ENCODE measurements at regions not wholly inside any gene's neighbourhood (a gene's known extent, or its start where the extent isn't known, plus 50 kb on each side); places are given as distances from the start of the nearest gene placed in this dataset.
"Not testable (repeated sequence)": the region's sequence is repeated elsewhere in the genome, so short reads cannot be mapped to it uniquely, and the experiment has no call there.

- DNase-seq, result no peak
Observed at GRCh38 chr2:147603447-147603846, 241.4 kb upstream of the ACVR2A start.

DNA sequence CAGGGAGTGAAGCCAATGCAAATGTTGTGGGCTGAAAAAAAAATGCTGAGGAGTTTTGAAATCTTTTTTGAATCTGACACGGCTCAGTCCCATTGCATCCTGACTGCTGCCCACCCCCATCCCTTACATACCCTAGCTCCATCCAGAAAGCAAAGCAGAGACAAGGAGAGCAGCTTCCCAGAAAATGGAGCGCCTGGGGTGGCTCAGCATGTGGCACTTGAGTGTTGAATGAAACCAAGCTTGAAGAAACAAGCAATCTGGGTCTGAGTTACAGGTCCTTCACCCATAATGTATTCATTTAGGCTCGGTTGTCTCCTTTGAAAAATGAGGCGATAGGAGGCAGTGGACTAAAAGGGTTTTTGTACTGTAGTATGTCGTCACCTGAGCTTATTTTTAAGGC is 244.2 kb upstream of the ACVR2A start:
- DNase-seq, result no peak

- DNase-seq, result no peak
Observed at GRCh38 chr2:147600223-147600622, 244.6 kb upstream of the ACVR2A start.

DNA sequence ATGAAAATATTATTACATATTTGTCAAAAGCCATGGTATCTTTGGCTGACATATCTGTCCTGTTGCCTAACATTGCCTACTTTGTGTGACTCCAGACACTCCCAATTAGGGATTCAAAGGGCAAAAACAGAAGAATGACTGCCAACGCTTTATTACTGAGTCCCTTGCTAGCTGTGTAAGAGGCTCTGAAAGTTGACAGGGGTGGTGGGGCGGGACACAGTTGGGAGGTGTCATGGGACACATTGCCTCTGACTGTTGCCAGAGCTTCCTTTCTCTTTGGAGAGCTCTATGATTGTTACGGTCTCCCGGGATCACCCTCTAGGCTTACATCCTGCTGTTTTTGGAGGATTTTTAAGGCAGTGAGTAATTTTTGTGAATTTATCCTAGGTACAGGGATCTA is 249.6 kb upstream of the ACVR2A start:
- DNase-seq, result no peak

GRCh38 chr2:147594038-147594437 is 250.8 kb upstream of the ACVR2A start:
- no peak for DNase-seq

GRCh38 chr2:147592784-147593183 is 252.0 kb upstream of the ACVR2A start:
- DNase-seq, result not testable (repeated sequence)

GRCh38 chr2:147589127-147589526 is 255.7 kb upstream of the ACVR2A start:
- DNase-seq, result no peak

DNA sequence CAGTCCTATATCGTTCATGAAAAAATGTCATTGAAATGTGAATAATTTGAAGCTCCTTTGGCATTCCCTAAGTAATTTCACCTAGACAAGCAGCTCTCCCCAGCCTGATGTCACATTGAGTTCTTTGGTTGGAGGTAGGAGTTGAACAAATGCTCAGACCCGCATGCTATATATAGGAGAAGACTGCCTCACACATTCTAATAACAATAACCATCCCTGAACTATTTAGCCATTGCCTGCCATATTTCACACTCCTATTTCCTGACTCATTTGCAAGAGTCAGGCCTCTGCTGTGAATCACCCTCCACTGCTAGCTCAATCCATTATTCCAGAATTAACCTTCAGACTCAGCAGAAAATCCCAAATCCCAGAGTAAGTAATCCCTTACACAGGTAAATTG is 256.6 kb upstream of the ACVR2A start:
- DNase-seq, result no peak

- no peak for DNase-seq
Observed at GRCh38 chr2:147578529-147578928, 266.3 kb upstream of the ACVR2A start.

DNA sequence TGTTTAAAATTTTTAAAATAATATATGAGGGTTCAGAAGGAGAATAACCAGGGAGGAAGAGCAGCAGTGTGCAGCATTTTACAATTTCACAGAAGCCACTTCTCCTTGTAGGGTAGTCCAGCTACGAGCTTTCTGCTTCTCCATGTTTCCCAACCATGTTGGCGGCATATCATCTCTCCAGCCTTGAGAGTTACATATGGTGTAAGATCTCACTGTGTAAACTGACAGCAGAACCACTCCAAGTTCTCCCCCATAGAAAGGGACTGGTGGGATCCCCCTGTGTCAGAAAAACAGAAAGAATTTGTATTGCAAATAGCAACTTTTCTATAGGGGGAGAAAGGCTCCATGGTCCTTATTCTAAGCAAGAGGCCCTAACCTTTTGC is 266.8 kb upstream of the ACVR2A start:
- DNase-seq, result no peak

DNA sequence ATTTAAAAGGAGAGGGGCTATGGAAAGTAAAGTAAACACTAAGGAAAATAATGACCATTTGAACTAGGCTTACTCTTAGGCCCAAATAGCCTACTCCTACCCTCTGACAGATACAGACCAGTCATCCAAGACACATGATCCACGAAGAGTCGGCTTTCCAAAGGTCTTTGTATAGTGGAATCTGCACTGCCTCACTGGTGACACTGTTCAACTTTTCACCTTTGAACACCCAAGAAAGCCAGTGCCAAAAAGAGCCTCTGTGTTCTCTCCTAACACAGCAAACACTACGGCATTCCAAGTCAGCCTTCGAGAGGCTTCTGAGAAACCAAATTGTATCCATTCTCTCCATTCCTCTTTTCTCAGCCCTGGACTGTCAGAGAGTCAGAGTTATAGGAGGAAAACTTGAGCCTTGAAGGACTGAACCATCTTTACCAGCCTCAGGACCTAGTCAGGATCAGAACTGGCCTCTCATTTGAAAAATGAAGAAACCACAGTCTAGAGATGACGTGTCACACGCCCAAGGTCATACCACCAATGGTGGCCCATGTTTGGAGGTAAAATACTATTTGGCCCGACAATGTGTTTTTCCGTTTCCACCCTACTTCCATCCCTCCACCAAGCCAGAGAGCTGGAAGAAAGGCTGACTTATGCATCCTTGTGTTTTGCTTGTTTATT is 267.4 kb upstream of the ACVR2A start:
- DNase-seq, result no peak

DNA sequence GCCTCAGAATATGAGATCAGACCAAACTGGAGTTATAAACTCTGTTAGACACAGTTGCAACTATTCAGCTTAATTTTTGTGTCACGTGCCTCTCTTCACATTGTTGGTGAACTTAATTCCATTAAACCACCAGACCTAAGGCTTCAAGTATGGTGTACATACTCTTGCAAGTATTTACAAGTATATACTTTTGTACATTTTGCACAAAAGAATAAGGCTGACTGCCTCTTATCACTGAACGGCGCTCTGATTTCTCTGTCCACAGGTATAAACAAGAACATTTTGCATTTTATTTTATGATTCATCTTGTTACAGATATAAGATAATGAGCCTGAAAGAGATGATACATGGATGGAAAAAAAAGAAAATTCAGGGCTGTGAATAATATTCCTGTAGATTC is 269.7 kb upstream of the ACVR2A start:
- no peak for DNase-seq

- DNase-seq, result no peak
Observed at GRCh38 chr2:147572622-147573021, 272.2 kb upstream of the ACVR2A start.

GRCh38 chr2:147569426-147569825 is 275.4 kb upstream of the ACVR2A start:
- DNase-seq, result no peak

DNA sequence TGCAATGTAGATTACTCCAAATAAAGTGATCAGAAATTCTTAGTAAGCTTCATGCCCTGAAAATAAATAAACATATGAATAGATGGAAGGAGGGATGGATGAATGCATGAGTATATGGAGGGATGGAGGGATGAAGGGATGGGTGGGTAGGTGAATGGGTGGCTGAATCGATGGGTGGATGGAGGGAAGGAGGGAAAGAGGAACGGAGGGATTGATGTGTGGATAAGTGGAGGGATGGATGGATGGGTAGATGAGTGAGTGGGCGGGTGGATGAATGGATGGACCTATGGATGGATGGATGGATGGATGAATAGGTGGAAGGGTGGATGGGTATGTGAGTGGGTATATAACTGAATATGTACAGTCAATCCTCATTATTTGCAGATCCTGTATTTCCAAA is 276.7 kb upstream of the ACVR2A start:
- no peak for DNase-seq

DNA sequence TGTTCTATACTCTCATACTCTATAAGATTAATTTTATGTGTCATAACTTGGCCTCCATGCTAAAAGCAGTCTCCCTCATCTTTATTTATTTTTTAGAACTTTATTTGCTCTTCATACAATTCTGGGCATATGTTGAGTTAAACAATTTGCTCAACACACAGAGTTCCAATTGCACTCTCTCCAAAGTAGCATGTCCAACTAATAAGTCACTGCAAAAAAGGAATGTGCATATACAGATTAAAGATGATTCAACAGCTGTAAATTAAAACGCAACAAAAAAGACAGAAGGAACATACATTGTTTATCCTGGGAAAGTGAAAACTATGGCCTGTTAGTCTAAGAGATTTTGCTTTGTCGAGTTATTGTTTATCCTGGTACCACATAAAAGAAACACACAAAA is 277.7 kb upstream of the ACVR2A start:
- DNase-seq, result no peak

DNA sequence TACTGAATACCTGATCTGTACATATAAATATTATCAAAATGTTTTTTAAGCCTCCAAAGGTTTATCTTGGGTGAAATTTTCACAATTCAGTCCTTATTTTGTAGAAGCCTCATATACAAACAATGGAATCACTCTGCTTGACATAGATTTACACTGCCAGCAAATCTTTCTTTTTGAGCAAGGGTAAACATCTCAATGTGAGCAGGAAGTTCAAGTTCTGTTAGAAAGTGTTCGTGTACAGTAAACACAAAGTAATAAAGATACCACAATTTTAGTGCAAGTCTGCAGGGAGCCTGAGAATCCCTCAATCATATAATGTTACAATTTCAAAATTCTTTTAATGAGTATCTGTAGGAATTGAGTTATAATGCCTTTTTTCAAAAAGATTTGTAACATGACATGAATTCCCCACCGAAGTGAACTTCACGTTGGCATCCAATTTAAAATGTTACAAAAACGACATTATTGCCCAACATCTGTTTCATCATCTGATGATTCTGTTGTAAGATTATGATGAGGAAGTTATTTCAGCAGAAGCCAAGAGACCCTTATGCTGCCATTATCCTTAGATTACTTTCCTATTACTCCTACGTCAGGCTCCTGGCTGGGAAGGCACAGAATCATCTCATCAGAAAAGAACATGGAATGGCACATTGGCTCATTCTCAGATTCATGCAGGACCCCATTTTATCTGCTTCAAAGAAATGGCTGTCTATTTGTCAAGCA is 283.9 kb upstream of the ACVR2A start:
- DNase-seq, result no peak

DNA sequence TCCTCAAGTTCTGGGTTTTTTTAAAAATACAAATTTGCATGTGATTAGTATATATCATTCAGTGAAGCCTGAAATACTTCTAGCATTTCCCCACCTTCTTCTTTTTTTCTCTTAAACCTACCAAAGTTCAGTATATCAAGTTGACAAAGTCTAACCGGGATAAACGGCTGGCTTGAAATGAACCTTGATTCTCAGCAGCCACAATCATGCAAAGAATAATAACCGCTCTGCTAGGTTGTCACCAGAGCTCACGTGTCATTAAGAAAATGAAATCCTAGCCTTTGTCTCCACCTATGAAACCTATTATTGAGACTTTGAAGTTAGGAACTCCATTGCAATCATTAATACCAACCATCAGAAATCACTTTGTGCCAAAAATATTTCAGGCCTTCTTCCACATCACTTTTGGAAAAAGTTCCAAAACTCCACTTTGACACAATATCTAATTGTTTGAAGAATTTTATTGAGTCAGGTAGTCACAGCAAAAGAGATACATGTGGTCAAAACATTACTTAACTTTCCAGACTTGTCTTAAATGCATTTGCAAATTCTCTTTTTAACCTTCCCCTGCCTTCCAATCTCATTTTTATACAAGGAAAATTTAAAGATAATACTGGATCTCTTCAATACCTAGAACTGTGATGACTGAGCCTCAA is 285.6 kb upstream of the ACVR2A start:
- no peak for DNase-seq

DNA sequence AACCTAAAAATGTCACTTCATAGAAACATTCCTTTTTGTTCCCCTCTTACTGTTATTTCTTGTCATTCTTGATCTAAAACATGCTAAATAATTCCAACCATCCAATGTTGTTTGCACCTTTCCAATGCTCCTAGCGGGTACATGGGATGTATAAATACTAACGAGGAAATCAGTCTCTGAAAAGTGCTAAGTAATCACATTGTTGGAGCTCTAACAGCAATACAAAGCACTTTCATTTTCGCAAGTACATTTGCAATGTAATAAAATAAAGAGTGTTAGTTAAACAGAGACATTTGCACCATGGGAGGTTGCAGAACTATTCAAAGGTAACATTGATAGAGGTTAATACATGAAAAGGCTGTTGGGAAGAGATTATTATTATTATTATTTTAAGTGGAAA is 286.2 kb upstream of the ACVR2A start:
- DNase-seq, result no peak

- no peak for DNase-seq
Observed at GRCh38 chr2:147554521-147555107, 290.2 kb upstream of the ACVR2A start.

DNA sequence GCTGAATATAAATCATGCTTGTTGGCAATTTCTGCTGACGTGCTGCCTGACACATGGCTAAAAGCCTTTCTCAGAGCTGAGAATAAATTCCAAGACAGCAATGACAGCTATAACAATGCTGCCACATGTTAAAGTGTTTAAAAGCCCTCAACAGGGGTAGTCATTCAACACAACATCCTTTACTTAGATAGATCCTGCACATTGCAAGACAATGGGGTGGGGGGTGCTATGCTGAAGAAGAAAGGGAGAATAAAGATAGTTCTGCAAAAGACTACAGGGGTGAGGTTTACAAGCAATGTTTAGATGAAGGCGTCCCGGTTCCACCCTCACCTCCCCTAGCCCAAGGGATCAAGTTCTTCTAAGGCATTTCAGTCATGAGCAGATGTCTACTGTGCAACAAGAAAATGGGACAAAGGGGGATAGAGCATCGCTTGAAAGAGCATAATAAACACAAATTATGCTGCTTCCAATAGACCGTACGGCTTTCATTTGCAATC is 291.0 kb upstream of the ACVR2A start:
- DNase-seq, result no peak

GRCh38 chr2:147550995-147551731 is 293.7 kb upstream of the ACVR2A start:
- no peak for DNase-seq

DNA sequence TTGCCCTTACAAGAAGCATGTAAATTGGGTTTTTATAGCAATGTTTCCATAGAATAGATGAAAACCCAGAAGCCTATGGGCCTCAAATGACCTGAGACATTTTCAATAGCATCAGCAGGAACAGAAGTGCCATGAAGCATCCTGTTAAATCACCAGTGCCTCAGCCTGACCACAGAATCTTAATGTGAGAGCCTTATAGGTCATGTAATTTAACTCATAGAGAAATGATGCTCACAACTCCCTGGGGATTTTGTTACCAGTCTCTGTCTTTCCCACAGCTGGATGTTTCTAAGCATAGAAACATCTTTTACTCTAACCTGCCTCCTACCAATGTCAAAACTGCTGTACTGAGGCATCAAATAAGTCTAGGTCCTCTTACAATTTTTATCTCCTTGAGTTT is 295.8 kb upstream of the ACVR2A start:
- no peak for DNase-seq

All from activated T-cell treated with anti-CD3 and anti-CD28 coated beads, Interleukin-2, amount 50 U/mL, for 1 hour (primary cell).